HG03342 (cell line): ENCODE measurements at regions not wholly inside any gene's neighbourhood (a gene's known extent, or its start where the extent isn't known, plus 50 kb on each side); places are given as distances from the start of the nearest gene placed in this dataset.
"Not testable (repeated sequence)": the region's sequence is repeated elsewhere in the genome, so short reads cannot be mapped to it uniquely, and the experiment has no call there.

Experiments used
- ATAC-seq: cut with Tn5 transposase; IDR thresholded peaks from one replicate; pipeline ENCODE4 v1.9.1; 2021; ENCODE audit warnings: mild to moderate bottlenecking, moderate library complexity; ENCODE audit not compliant: unreplicated experiment

DNA sequence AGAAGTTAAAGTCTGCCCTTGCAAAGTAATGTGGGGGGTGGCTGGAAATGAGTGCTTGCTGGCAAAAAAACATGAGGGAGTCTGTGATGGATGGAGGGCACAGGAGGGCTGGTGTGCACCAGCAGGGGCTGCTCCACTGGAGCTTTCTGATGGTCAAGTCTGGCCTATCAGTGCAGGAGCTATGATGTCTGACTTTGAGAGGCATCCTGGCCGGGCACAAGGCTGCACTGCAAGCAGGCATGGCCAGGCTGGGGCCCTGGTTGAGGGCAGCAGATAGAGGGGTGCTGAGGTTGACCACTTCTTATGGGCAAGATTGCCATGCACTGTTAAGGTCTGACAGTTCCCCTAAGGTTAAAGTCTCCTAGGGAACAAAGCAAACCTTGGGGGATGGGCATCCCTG is 1140.2 kb downstream of the FAM133A start:
- no peak for ATAC-seq

DNA sequence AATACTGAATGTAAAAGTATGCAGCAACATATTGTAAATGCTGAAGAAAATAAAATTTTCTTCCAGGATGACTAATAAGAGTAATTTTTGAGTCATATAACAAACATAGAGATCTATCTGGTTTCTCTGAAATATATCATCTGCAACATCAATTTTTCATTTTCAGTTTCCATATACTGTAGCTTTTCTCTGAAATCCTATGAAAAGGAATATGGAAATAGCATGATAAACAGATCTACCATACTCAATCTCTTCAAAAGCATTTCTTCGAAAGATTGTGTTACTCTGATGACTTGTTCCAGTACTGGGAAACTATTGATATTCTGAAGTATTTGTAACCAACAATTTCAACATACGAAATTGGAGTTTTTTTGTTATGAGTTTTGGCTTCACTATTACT is 1156.7 kb downstream of the FAM133A start:
- peak; percentile 76 for ATAC-seq

DNA sequence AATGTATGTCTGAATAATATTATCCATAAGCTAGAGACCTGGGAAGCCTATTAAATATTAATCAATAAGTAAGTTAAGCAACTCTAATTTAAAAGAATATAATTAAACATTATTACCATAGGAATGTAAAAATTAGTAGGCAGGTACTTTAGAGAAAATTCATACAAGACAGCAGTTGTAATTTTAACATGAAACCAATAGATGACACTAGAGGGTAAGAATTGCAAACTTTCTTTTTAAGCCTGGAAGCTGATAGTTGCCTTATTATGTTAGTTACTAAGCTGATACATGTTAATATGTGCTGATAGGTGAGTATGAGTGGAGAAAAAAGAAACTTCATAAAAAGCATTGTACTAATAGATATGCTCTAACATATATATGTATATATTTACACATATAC is 1157.4 kb downstream of the FAM133A start:
- no peak for ATAC-seq

DNA sequence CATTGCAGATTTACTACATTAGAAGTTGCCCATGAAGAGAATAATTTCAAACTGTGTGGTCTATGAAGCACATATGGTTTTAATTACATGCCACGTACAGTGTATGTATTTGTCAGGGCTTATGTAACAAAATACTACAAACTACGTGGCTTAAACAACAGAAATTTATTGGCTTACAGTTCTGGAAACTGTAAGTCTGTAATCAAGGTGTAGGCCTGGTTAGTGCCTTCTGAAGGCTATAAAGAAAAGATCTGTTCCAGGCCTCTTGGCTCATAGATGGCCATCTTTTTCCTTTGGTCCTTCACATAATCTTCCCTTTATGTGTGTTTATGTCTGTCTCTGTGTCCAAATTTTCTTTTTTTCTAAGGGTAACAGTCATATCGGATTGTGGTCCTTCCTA is 1160.2 kb downstream of the FAM133A start:
- no peak for ATAC-seq

DNA sequence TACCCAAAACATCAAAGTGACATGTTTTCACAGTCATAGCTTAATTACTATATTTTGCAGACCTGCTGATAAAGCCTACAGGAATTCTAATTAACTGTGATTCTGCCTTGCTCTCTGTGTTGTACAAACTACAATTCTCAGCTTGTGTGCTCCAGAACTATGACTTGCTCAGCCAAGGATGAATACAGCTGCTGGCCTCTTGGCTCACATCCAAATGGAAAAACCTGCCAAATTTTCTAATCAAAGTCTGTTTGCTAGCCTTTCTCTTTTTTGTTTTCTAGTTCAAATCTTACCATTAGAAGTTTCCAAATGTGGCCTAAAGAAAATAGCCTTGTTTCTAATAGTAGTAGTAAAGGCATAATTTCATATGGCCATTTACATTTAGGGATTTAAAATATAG is 1176.8 kb downstream of the FAM133A start:
- ATAC-seq = no peak

DNA sequence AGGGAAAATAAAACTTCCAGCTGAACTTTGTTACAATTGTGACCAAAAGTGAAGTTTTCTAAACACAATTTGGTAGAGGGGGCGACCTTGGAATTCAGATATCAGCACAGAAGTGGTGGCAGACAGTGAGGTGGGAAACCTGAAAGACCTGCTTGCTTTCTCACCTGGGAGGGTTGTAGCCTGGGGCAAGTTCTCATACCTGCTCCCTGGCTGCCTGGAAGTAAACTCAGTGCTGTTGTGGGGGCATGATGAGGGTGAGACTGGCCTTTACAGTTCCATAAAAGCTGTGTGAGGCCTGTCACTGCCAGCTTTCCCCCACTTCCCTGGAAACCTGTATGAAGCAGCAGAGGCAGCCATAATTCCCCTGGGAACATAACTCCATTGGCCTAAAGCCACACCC is 1180.2 kb downstream of the FAM133A start:
- no peak for ATAC-seq

DNA sequence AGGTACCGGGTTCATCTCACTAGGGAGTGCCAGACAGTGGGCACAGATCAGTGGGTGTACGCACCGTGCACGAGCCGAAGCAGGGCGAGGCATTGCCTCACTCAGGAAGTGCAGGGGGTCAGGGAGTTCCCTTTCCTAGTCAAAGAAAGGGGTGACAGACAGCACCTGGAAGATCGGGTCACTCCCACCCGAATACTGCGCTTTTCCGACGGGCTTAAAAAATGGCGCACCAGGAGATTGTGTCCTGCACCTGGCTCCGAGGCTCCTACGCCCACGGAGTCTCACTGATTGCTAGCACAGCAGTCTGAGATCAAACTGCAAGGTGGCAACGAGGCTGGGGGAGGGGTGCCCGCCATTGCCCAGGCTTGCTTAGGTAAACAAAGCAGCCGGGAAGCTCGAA is 1188.5 kb downstream of the FAM133A start:
- ATAC-seq = not testable (repeated sequence)

DNA sequence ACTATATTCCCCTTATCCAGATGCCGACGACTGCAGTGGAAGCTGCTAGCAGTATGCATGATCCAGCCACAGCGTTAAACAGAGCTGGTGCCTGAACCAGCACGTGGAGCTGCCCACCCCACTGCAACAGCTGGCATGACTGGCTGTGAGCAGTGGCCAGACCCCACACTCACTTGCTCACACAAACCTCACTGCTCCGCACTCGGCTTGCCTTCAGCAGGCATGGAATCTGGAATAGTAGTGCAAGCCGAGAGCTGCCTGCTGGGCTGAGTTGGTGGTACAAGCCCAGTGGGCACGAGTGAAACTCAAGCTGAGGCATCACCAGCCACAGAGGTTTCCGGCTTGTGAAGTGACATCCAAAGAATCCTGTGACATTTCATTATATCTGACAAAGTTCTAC is 1197.6 kb downstream of the FAM133A start:
- ATAC-seq = no peak

DNA sequence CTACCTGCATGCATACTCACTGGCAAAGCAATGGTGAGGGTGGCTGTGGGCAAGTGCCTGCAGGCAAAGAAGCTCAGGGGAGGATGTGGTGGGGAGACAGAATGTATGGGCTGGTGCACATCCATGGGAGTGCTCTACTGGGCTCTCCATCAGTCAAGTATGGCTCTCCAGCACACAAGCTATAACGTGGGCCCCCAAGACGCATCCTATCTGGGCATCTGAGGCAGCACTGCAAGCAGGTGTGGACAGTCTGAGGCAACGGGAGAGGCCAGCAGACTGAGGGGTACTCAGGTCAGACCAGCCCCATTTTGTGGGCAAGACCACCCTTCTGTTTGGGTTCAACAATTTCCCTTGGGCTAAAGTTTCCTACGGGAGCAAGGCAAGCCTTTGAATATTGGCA is 1227.8 kb downstream of the FAM133A start:
- no peak for ATAC-seq

DNA sequence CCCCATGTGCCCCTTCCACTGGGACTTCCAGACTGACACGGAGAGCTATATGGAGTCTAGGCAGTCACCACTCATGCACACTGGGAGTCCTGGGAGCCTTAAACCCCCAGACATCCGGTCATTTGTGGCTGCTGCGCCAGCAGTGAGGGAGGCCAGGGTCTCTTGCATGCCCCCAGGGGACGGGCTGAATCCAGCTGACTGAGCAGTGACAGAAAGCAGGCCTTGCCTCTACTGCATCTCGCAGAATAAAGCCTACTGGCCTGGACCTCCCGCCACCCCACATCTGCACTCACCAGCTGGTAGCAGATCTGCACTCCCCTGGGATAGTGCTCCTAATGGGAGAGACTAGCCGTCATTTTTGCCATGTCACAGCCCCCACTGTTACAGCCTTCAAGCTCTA is 1234.2 kb downstream of the FAM133A start:
- ATAC-seq = no peak

DNA sequence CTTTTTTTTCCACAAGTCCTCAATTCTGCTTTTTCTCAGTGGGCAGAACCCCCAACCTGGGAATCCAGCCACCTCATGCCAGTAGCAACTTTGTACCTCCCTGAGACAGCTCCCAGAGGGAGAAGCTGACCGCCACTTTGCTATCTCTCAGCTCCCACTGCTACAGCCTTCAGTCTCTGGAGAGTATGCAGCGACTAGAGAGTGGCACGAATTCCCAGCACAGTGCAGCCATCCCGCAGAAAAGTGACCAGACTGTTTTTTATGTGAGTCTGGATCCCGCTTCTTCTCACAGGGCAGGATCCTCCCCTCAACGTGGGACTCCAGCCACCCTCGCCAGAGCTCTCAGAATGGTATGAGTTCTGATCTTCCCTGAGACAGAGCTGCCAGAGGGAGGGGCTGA is 1234.6 kb downstream of the FAM133A start:
- ATAC-seq = no peak

DNA sequence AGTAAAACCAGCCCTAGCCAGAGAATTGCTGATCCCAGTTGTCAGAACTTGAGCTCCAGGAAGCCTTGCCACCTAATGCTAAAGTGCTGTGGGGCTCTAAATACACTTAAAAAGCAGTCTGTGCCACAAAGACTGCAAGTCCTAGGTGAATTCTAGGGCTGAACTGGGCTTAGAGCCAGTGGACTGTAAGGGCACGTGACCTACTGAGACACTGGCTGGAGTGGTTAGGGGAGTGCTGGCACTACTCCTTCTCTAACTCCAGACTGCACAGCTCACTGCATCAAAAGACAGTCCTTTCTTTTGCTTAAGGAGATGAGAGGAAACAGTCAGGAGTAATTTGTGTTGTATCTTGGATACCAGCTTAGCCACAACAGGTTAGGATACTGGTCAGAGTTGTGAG is 1240.2 kb downstream of the FAM133A start:
- no peak for ATAC-seq

DNA sequence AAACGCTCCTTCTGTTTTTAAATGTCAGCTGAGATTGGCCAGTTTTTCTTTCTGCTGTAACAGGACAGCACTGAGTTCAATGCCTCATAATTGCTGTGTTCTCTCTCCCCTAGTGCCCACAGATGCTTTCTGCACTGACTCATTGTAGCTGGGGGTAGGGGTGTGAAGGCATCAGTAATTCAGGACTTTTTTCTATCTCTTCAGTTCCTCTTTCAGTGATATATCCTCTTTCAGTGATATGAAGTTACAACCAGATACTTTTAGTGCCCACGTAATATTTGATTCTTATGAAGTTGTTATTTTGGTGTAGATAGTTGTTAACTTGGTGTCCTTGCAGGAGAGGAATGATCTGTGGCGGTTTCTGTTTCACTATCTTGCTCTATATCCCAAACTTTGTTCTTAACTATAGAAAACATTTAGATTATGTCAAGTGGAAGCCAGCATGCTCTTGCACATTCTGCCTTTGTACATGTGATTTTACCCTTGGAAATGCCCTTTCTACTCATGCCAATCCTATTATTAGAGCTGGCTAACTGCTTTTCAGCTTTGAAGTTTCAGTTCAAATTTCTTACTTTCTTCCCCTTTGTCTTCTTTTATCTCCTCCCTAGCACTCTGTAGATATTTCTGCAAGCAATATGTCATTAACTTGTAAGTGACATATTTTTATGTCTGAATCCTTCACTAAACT is 1258.4 kb downstream of the FAM133A start:
- peak; percentile 88 for ATAC-seq

DNA sequence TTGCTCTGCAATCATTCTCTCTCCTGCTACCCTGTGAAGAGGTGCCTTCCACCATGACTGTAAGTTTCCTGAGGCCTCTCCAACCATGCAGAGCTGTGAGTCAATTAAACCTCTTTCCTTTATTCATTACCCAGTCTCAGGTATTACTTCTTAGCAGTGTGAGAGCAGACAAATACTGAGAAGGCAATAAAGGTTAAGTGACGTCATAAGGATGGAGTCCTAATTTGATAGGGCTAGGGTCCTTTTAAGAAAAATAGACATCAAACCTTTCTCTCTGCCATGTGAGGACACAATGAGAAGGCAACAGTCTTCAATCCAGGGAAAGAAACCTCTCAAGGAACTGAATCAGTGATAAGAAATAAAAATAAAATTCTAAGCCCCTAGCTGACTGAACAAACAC is 1262.7 kb downstream of the FAM133A start:
- ATAC-seq = no peak

DNA sequence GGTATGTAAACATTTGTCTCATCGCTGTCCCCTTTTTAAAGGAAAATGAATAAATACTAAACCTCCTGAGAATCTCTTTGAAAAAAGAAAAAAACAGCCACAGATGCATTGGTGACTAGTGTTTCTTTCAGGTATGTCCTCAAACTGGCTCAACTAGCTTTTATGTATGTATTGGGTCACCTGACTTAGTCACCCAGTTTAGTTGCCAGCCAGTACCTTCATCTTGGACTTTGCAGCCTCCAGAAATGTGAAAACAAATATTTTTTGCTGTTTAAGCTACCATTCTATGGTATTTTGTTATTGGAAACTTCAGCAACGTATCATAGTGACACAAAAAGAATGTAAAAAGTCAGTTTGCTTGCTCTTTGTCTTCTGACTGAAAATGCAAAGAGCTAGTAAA is 1263.5 kb downstream of the FAM133A start:
- no peak for ATAC-seq

DNA sequence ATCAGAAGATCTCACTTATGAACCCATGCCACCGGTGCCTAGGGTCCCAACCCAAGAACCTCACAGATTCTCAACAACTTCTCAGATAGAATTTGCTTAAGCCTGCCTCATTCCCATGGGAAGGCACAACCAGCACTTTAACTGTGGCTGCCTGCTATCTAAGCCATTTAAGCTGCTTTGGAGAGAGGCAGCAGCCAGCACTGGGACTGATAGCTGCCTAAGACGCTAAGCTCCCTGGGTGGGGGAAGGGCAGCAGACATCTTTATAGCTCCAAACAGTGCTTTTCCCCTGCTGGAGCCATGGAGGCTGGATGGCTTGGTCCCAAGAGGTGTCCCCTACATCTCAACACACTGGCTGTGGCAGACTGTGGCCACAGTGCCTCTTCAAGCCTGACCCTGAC is 1268.6 kb downstream of the FAM133A start:
- ATAC-seq = no peak

DNA sequence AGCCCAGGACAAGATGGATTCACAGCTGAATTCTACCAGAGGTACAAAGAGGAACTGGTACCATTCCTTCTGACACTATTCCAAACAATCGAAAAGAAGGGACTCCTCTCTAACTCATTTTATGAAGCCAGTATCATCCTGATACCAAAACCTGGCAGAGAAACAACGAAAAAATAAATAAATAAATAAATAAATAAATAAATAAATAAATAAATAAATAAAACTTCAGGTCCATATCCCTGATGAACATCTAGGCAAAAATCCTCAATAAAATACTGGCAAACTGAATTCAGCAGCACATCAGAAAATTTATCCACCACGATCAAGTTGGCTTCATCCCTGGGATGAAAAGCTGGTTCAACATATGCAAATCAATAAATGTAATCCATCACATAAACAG is 1272.1 kb downstream of the FAM133A start:
- not testable (repeated sequence) for ATAC-seq

DNA sequence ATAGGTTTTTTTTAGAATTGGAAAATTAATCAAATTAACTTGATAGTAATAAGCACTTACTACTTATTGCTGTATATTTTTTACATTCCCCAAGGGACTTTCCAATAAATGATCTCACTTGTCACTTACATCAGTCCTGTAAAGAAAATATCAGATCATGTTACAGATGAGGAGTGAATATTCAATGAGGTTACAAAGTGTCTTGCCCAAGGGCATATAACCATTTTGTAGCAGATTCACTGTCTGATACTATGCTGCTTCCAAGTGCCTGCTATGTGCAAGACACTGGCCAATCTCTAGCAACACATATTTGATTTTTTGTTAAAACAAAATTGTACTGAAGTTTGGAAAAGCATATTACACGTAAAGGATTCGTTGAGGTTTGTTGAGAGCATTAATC is 1287.7 kb downstream of the FAM133A start:
- ATAC-seq = no peak

DNA sequence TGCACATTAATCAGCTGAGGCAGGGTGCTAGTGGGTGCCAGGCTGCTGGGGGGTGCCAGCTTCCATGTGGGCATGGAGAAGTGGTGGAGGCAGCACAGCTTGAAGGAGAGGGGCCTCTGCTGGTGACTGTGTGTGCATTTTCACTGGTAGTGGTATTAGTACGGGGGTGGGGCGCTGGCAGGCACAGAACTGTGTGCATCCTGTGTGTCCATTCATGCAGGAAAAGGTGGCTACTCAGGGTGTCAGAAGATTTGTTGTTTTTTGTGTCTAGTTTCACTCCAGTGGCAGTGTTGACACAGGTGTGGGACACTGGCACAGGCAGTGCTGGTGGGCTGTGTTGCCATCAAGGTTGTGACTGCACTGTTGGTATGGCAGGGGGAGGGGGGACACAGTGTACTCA is 1303.6 kb downstream of the FAM133A start:
- no peak for ATAC-seq

DNA sequence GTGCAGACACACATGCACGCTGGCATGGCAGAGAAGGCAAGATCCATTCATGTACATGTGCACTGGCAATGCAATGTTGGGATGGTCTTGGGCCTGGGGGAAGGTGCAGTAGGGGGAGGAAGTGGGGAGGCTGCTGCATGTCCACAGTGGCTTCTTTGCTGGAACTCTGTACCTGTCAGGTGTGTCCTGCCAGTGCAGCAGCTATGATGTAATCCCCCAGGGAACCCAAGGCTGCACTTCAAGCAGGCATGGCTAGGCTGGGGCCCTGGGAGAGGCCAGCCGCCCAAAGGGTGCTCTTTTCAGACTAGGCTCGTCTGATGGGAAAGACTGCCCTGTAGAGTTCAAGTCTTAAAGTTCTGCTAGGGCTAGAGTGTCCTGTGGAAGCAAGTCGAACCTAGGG is 1304.0 kb downstream of the FAM133A start:
- ATAC-seq = no peak
